Stimulated activated CD4-positive, alpha-beta T cell treated with anti-CD3 and anti-CD28 coated beads, Interleukin-4, amount 100 ng/mL, for 48 hours (primary cell): ENCODE measurements at regions not wholly inside any gene's neighbourhood (a gene's known extent, or its start where the extent isn't known, plus 50 kb on each side); places are given as distances from the start of the nearest gene placed in this dataset.

Experiments
- DNase-seq, 2 donors: peaks; one replicate each; pipeline ENCODE4 v3.0.0-alpha.2; 2020; ENCODE audit warnings: low read depth in 2 of 2

DNA sequence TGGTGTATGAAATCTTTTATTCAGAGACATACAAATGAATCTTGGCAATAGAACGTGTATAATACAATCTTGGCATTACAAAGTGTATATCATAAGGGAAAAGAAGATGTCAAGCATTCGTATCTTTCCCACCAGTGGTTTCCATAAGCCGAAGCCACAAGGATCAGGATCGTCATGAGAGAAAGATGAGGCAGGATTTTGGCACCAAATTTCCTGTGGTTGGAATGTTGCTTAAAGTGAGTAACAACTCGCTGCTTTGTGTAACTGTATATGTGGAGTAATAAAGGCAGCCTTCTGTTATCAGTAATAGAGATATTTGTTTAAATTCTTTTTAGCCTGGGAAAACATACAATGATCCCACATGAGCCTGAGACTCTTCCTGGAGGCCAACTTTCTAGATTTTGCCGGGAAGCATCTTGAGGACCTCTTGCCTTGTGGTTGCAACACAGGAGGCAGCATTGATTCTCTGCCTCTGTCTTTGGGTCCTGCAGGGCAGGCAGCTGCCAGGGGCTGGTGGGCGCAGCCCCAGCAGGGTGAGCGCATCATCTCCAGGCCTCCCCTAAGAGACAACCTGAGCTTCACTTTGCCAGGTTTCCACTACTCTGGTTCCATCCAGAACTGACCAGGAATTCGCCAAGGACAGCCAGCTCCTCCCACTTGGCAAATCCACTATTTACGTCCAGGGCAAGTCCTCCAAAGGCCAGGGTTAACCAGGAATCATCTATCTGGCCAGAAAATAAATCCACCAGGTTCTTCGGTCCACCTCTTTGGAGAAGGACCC lies 230.9 kb upstream of the SULF2 start:
- no peak for DNase-seq

GRCh38 chr20:48015141-48015910 lies 230.0 kb upstream of the SULF2 start:
- DNase-seq, result no peak

- no peak for DNase-seq
Measured at GRCh38 chr20:48012401-48012974, 227.2 kb upstream of the SULF2 start.

- DNase-seq, result no peak
Measured at GRCh38 chr20:48011025-48011424, 225.7 kb upstream of the SULF2 start.

DNA sequence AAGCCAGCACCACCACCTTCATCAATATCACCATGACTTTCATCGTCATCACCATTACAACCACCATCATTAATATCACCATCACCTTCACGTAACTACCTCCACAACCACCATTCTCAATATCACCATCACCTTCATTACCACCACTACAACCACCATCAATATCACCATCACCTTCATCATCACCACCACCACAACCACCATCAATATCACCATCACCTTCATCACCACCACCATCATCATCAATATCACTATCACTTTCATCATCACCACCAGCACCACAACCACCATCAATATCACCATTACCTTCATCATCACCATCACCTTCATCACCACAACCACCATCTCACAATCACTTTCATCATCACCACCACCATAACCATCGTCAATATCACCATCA lies 225.3 kb upstream of the SULF2 start:
- no peak for DNase-seq

DNA sequence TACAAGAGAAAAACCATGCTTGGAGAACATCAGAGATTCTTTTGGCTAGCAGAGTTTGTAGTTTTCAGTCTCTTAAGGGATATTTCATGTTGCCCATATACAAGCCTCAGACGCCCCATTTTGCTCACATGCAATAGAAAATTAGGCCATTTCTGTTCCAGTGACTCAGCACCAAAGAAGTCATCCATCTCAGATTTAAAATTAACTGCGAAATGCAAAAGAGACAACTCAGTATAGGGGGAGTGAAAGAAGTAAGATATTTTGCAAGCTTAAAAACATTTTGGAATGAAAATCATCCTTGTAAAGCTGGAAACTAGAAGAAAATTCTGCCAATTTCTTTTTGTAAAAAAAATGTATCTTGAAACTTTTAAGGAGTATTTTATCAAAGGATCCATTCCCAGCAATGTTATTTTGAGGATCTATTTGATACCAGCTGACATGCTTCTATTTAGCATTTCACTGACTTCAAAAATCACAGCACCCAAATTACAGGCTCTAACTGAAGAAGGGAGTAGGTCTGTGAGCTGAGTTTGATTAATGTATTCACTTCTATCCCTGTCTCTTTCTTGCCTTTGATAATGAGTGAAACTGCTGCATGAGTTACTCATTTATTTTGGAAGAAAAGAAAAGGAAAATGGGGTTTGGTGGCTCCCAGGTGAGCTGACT lies 223.7 kb upstream of the SULF2 start:
- DNase-seq, result no peak

GRCh38 chr20:48007351-48007750 lies 222.1 kb upstream of the SULF2 start:
- no peak for DNase-seq

DNA sequence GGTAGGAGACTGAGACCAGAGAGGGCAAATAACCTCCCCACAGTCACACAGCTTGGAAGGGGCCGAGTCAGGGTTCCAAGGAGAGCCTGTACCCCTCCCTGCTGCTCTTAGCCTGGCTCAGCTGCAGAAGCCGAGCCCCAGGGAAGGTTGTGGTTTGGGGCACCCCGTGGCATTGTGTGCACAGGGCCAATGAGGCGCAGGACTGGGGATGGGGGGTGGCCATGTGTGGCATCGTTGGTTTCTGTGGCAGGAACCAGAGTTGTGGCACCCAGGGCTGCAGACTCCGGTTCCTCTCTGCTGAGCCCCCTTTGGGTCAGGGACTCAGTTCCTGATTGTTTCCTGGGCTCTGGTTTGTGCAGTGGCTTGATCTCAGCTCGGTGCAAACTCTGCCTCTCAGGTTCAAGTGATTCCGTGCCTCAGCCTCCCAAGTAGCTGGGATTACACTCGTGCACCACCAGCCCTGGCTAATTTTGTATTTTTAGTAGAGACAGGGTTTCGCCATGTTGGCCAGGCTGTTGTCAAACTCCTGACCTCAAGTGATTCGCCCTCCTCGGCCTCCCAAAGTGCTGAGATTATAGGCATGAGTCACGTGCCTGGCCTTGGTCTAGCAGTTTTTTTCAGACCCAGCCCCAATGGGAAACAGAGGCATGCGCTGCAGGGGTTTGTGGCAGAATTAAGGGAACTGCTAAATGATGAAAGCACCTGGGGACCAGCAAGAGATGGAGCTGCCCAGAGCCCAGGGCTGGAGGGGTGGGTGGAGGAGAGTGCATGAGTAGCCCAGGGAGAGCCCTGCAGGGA lies 221.0 kb upstream of the SULF2 start:
- no peak for DNase-seq

DNA sequence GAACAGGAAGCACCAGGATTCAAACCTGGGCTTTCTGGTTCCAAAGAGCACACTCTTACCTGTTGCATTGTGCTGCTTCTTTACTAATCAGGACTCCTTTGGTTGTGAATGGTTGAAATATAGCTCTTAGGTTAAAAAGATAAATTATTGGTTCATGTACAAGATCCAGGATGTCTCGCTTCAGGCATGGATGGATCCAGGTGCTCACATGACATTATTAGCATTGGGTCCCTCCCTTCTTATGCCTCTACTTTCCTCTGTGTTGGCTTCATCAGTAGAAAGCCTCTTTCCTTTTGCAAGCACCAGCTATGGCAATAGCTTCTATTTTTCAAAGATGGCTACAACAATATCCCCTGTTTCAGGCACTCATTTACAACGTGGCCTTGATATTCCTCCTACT lies 217.7 kb upstream of the SULF2 start:
- no peak for DNase-seq

DNA sequence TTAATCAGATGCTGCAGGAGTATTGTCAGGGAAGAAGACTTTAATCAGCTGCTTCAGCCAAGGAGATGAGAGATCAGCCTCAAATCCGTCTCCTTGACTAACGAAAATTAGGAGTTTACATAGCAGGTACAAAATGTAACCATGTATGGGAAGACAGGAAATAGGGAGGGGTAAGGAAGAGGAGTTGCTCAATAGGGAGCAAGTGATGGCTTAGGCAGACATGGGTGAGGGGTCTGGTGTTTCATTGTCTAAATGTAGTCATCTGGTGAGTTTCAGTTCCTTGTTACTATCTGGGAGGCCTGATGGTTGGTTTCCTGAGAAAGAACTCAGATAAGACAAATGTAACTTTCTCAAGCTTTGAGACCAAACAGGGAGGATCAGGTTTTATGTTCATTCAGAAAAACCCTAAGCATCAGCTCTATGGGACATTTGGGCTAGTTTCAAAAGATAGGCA lies 217.3 kb upstream of the SULF2 start:
- DNase-seq, result no peak

DNA sequence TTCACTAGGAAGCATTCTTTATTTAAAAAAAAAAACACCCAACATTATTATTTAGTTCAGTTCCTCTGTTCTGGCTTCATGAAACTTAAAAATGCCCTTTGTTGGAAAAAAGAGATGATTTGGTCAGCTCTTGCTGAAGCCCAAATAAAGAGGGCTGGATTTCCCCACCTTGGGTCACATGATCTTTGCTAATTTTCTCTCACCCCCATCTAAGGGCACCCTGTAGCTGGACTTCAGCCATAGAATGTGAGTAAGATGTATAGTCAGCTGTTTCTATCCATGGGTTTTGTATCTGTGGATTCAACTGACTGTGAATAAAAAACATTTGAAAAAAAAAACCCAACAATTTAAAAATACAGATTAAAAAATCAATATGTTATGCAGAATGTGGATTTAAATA lies 213.9 kb upstream of the SULF2 start:
- no peak for DNase-seq

DNA sequence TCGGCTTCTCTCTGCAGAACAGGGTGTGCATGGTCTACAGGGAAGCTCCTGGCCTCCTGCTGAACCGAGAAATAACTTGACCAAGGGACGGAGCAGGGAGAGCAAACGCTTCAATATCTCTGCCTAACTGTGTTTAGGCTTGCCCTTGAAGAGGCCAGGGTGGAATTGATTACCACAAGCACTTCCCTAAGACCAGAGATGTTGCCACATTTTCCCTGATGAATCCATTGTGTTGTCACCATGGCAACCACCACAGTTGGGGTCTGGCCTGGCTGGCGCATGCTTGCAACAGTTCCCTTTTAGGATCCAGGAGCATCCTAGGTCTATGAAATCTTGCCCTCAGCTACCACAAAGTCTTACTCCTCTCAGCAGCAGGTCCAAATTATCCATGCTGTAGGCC lies 213.5 kb upstream of the SULF2 start:
- DNase-seq, result no peak

DNA sequence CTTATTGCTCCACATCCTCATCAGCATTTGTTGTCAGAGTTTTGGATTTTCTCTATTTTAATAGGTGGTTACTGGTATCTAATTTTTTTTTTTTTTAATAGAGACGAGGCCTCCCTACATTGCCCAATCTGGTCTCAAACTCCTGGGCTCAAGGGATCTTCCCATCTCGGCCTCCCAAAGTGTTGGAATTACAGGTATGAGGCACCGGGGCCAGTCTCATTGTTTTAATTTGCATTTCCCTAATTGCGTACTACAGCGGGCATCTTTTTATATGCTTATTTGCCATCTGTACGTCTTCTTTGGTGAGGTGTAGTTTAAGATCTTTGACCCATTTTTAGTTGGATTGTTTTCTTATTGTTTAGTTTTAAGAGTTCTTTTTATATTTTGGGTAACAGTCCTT lies 210.4 kb upstream of the SULF2 start:
- no peak for DNase-seq

DNA sequence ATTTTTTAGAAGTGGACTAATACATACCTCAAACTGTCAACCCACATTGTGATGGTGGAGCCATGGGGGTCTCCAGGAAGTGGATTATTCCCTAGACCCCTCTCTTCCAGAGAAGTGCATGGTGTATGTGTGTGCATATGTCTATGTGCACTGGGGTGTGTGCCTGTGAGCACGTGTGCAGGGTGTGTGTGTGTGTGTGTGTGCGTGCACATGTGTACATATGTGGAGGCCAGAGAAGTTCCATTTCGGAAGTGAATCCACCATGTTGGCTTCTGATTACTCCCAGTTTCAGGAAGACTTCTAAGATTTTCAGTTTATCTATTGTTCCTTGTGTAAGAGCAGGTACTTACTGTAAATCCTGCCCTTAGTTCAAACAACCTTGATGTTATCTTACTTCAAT lies 208.5 kb upstream of the SULF2 start:
- DNase-seq, result no peak

GRCh38 chr20:47993035-47993755 lies 207.9 kb upstream of the SULF2 start:
- no peak for DNase-seq

DNA sequence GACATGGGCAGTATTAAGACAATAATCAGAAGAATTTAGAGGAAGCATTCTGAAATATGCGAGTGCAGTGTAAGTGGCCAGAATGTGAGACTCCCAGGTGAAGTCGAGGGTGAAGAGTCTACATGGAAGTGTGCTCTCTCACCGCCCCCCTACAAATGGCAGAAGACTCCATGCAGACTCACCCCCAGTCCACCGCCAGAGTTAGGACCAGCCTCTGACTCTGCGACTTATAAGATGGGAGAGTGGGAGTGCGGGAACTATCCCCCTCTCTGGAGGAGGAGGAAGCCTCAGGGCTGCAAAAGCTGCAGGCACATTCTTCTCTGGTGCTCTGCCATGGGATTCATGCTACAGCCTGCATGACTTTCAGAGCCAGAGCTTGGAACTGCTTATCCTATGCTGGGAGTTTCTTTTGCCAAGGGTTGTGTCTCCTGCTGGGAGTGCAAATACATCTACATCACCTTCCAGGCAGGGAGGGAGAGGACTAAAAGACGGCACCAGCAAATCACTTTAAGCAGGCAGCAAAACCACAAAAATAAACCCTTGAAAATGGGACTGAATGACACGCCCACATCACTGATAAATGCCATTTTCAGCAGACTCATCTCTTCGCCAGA lies 206.7 kb upstream of the SULF2 start:
- DNase-seq, result no peak

- no peak for DNase-seq
Measured at GRCh38 chr20:47990507-47991150, 205.3 kb upstream of the SULF2 start.

DNA sequence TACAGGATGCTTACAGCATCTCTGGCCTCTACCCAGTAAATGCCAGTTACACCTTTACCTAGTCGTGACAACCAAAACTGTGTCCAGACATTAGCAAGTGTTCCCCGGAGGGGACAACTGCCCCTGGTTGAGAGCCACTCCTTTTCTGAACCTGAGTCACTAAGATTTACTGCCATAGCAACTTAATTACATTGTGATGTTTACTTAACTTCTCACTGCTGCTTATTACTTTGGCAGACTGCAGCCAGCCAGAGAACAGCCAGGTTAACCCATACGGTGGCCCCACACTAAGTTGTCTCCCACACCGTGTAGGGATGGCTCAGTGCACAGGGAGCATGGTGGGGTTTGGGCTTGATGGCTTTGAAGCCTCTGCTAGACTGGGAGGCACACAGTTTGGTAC lies 204.7 kb upstream of the SULF2 start:
- DNase-seq, result no peak

GRCh38 chr20:47988676-47989075 lies 203.4 kb upstream of the SULF2 start:
- no peak for DNase-seq
